ENCODE measurements at regions not wholly inside any gene's neighbourhood (a gene's known extent, or its start where the extent isn't known, plus 50 kb on each side); places are given as distances from the start of the nearest gene placed in this dataset.
"Not testable (repeated sequence)": the region's sequence is repeated elsewhere in the genome, so short reads cannot be mapped to it uniquely, and the experiment has no call there.

DNA sequence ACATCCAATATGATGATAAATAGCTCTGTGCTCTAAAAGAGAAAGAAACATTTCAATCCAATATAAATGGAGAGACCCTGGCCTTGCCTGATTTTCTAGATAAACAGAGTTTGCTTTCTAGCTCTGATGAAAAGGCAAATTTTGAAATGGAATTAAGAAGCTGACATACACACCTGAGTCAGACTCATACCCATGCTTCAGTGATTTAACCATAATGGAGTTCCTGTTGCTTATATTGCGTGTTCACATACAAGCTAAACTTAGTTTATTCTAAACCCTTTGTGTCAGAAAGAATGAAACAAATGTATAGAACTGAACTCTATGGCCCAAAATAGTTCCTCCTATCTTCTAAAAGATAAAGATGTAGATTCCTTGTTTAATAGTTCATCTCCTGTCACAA, 760.8 kb upstream of the ARPP21 start:
- Mint-ChIP-seq H3K4me1 (no peaks in the 10 kb centered on the region), H3K27ac (no peak overlapping the region), H3K4me3 (no peak overlapping the region), H3K9me3 (peaks cover 0 to 1% (median 0%) of the 10 kb centered on the region in 3 donors), H3K27me3 (no peaks in the 10 kb centered on the region), H3K36me3 (no peaks in the 10 kb centered on the region)

GRCh38 chr3:34881026-34881425, 758.3 kb upstream of the ARPP21 start:
- Mint-ChIP-seq H3K4me3 (no peak overlapping the region), H3K9me3 (peaks cover 0 to 3% (median 0%) of the 10 kb centered on the region in 3 donors), H3K4me1 (no peaks in the 10 kb centered on the region), H3K27ac (no peak overlapping the region), H3K36me3 (no peaks in the 10 kb centered on the region), H3K27me3 (no peaks in the 10 kb centered on the region)

- Mint-ChIP-seq H3K27me3 (no peaks in the 10 kb centered on the region), H3K4me1 (no peaks in the 10 kb centered on the region), H3K4me3 (no peak overlapping the region), H3K36me3 (no peaks in the 10 kb centered on the region), H3K9me3 (peaks cover 0 to 5% (median 0%) of the 10 kb centered on the region in 3 donors), H3K27ac (no peak overlapping the region)
These were observed 756.6 kb upstream of the ARPP21 start for GRCh38 chr3:34882764-34883163.

GRCh38 chr3:34884007-34884406, 755.3 kb upstream of the ARPP21 start:
- Mint-ChIP-seq H3K4me3 (no peak overlapping the region), H3K27me3 (no peaks in the 10 kb centered on the region), H3K4me1 (no peaks in the 10 kb centered on the region), H3K27ac (no peak overlapping the region), H3K9me3 (peaks cover 0 to 6% (median 0%) of the 10 kb centered on the region in 3 donors), H3K36me3 (no peaks in the 10 kb centered on the region)

DNA sequence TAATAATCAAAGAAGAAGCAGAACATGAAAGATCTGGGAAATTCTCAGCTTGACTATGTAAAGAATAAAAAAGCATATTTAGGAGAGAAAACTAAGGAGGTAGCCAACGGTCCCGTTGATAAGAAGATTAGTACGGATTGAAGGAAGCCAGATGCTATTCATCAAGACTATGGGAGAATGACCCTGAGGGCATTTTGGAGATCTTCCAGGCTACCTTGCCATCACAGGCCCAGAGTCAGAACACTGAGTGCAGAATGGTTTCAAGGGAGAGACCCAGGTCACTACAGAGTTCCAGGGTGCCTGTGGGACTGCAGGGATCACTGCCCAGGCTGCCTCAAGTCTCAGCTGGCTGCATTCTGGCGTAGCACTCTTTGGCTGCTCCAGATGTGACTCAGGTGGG, 752.9 kb upstream of the ARPP21 start:
- Mint-ChIP-seq H3K4me3 (no peak overlapping the region), H3K4me1 (no peaks in the 10 kb centered on the region), H3K27ac (no peak overlapping the region)

GRCh38 chr3:34889641-34890040, 749.7 kb upstream of the ARPP21 start:
- H3K9me3 Mint-ChIP-seq = peaks cover 0 to 7% (median 3%) of the 10 kb centered on the region in 3 donors
- no peaks in the 10 kb centered on the region for H3K27me3 Mint-ChIP-seq
- no peaks in the 10 kb centered on the region for H3K4me1 Mint-ChIP-seq
- H3K4me3 Mint-ChIP-seq = no peak overlapping the region
- H3K36me3 Mint-ChIP-seq = no peaks in the 10 kb centered on the region
- no peak overlapping the region for H3K27ac Mint-ChIP-seq

More for the DNA sequence above, 752.9 kb upstream of the ARPP21 start:
- Mint-ChIP-seq H3K9me3 (peaks cover 0 to 7% (median 3%) of the 10 kb centered on the region in 3 donors), H3K36me3 (no peaks in the 10 kb centered on the region), H3K27me3 (no peaks in the 10 kb centered on the region)

GRCh38 chr3:34890247-34890646, 749.1 kb upstream of the ARPP21 start:
- Mint-ChIP-seq H3K4me1 (no peaks in the 10 kb centered on the region), H3K27me3 (no peaks in the 10 kb centered on the region), H3K4me3 (no peak overlapping the region), H3K9me3 (peaks cover 0 to 7% (median 3%) of the 10 kb centered on the region in 3 donors), H3K36me3 (no peaks in the 10 kb centered on the region), H3K27ac (no peak overlapping the region)

DNA sequence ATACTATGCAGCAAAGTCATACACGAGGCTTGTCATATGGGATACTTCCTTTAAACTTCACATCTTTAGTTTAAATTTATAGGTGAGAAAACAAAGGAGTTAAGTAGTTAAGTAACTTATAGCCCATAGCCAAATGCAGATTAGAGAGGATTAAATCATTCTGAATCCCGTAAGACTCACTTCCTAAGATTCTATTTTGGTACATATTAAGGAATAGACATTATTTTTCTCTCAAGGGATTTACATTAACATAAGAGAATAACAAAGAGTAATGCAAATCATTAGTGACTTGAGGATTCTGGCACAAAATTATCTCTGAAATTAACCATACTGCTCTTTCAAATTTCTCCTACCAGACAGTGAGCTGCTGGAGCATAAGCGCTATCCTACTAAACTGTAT, 747.4 kb upstream of the ARPP21 start:
- Mint-ChIP-seq H3K4me1 (no peaks in the 10 kb centered on the region), H3K27me3 (no peaks in the 10 kb centered on the region), H3K4me3 (no peak overlapping the region), H3K36me3 (no peaks in the 10 kb centered on the region), H3K9me3 (peaks cover 0 to 6% (median 3%) of the 10 kb centered on the region in 3 donors), H3K27ac (no peak overlapping the region)

DNA sequence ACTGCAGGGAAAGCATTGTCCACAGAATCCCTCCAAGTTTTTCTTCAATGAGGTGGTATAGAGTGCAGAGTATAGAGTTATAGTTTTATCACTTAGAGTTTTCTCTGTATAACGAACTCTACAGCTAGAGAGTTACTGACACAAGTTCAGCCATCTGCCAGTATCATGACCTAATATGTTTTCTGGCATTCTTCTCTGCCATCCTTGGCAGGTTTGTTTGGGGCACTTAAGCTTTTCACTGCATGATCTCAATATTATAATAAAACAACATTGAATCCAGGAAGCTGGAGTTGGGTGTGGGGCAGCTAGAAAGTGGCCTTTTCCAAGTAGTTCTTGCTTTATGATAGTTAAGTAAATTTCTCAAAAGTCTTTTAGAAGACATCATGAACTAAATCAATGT, 743.5 kb upstream of the ARPP21 start:
- Mint-ChIP-seq H3K4me1 (no peaks in the 10 kb centered on the region), H3K27me3 (no peaks in the 10 kb centered on the region), H3K27ac (no peak overlapping the region), H3K9me3 (peaks cover 0 to 2% (median 1%) of the 10 kb centered on the region in 3 donors), H3K4me3 (no peak overlapping the region), H3K36me3 (no peaks in the 10 kb centered on the region)

DNA sequence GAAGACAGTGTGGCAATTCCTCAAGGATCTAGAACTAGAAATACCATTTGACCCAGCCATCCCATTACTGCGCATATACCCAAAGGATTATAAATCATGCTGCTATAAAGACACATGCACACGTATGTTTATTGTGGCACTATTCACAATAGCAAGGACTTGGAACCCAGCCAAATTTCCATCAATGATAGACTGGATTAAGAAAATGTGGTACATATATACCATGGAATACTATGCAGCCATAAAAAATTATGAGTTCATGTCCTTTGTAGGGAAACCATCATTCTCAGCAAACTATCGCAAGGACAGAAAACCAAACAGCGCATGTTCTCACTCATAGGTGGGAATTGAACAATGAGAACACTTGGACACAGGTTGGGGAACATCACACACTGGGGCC, 729.6 kb upstream of the ARPP21 start:
- not testable (repeated sequence) for H3K27ac Mint-ChIP-seq, H3K4me1 Mint-ChIP-seq, H3K9me3 Mint-ChIP-seq, H3K36me3 Mint-ChIP-seq, H3K27me3 Mint-ChIP-seq, H3K4me3 Mint-ChIP-seq

GRCh38 chr3:34919025-34919424, 720.3 kb upstream of the ARPP21 start:
- Mint-ChIP-seq H3K36me3 (no peaks in the 10 kb centered on the region), H3K27ac (no peak overlapping the region), H3K4me1 (no peaks in the 10 kb centered on the region)

DNA sequence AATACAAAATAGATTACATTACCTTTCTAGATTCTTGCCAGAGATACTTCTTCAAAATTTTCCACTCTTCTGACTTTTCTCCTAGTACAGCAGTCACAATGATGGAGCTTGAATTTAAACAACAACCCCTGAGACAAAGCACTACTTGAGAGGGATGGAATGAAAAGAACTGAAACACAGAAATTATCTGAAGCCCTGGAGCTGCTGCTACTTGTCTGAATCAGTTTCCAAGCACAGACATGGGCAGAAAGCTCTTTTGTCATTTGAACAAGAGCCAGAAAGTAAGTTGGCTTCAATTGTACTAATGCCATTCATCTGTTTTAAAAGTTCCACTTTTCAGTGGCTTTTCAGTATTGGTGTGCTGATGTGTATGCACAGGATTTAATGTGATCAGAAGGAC, 718.5 kb upstream of the ARPP21 start:
- no peaks in the 10 kb centered on the region for H3K4me1 Mint-ChIP-seq

More at GRCh38 chr3:34919025-34919424, 720.3 kb upstream of the ARPP21 start:
- Mint-ChIP-seq H3K27me3 (no peaks in the 10 kb centered on the region), H3K4me3 (no peak overlapping the region), H3K9me3 (peaks cover 0 to 2% (median 2%) of the 10 kb centered on the region in 3 donors)

GRCh38 chr3:34924961-34925360, 714.4 kb upstream of the ARPP21 start:
- no peak overlapping the region for H3K4me3 Mint-ChIP-seq
- H3K9me3 Mint-ChIP-seq = peaks cover 0 to 2% (median 0%) of the 10 kb centered on the region in 3 donors
- no peaks in the 10 kb centered on the region for H3K27me3 Mint-ChIP-seq
- no peaks in the 10 kb centered on the region for H3K4me1 Mint-ChIP-seq
- H3K36me3 Mint-ChIP-seq = no peaks in the 10 kb centered on the region
- H3K27ac Mint-ChIP-seq = no peak overlapping the region

More for the DNA sequence above, 718.5 kb upstream of the ARPP21 start:
- Mint-ChIP-seq H3K9me3 (peaks cover 0 to 2% (median 2%) of the 10 kb centered on the region in 3 donors), H3K27me3 (no peaks in the 10 kb centered on the region), H3K36me3 (no peaks in the 10 kb centered on the region), H3K27ac (no peak overlapping the region), H3K4me3 (no peak overlapping the region)

DNA sequence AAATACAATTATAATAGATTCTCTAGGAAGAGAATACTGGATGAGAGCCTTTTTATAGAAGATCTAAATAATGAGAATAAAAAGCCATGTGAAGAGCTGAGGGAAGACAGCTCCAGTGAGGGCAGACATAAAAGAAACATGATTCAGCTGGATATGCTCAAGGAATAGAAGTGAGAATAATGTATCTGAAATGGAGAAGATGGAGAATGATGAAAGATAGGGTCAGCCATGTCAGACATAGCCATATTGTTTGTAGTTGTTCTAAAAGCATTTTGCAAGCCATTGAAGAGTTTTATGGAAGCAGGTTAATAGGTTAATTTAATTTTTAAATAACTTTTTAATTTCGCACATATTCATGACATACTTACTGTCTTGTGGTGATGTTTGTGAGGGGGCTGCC, 713.5 kb upstream of the ARPP21 start:
- H3K36me3 Mint-ChIP-seq = no peaks in the 10 kb centered on the region
- no peak overlapping the region for H3K27ac Mint-ChIP-seq
- no peak overlapping the region for H3K4me3 Mint-ChIP-seq
- no peaks in the 10 kb centered on the region for H3K4me1 Mint-ChIP-seq
- H3K9me3 Mint-ChIP-seq = peaks cover 0 to 4% (median 0%) of the 10 kb centered on the region in 3 donors
- no peaks in the 10 kb centered on the region for H3K27me3 Mint-ChIP-seq

DNA sequence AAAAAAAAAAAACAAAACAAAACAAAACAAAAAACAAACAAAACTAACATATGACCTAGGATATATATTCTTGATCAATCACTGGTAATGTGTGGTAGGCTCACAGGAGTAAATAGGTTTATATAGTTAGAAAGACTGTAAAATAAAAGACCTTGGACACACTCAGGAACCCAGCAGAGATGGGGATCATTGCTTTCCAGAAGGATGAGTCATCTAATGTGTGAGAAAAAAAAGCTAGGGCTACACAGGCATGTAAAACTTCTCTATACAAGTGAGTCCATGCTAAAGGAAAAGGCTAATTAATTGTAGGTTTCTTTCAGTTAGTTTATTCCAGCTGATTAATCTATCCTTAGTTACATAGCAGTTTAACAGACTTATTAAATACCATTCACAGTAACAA, 710.3 kb upstream of the ARPP21 start:
- H3K9me3 Mint-ChIP-seq = peaks cover 1 to 6% (median 6%) of the 10 kb centered on the region in 3 donors
- no peak overlapping the region for H3K4me3 Mint-ChIP-seq
- no peaks in the 10 kb centered on the region for H3K27me3 Mint-ChIP-seq
- H3K27ac Mint-ChIP-seq = no peak overlapping the region
- no peaks in the 10 kb centered on the region for H3K4me1 Mint-ChIP-seq
- peaks cover 2% of the 10 kb centered on the region for H3K36me3 Mint-ChIP-seq

GRCh38 chr3:34934660-34935059, 704.7 kb upstream of the ARPP21 start:
- Mint-ChIP-seq H3K27ac (no peak overlapping the region), H3K36me3 (peaks cover 2% of the 10 kb centered on the region), H3K27me3 (no peaks in the 10 kb centered on the region), H3K4me3 (no peak overlapping the region), H3K9me3 (peaks cover 4 to 6% (median 6%) of the 10 kb centered on the region in 3 donors), H3K4me1 (no peaks in the 10 kb centered on the region)

DNA sequence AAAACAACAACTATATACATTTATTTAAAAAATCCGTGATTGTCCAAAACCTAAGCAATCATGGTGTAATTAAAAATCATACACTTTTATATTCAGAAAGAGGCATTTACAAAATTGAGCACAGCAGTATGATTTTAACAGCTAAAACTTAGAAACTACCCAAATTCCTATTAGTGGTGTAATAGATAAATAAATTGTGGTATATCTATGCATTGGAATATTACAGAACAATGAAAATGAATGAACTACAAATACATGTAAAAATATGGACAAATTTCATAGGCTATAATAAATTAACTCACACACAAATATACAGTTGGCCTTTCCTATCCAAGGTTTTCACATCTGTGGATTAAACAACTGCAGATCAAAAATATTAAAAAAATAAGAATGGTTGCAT, 700.5 kb upstream of the ARPP21 start:
- no peaks in the 10 kb centered on the region for H3K4me1 Mint-ChIP-seq
- H3K36me3 Mint-ChIP-seq = no peaks in the 10 kb centered on the region
- H3K4me3 Mint-ChIP-seq = no peak overlapping the region
- H3K27ac Mint-ChIP-seq = no peak overlapping the region
- peaks cover 0 to 6% (median 0%) of the 10 kb centered on the region in 3 donors for H3K9me3 Mint-ChIP-seq
- no peaks in the 10 kb centered on the region for H3K27me3 Mint-ChIP-seq

All from IgD-negative memory B cell (primary cell).